NCI-H1105 treated with DMSO at 0.1 percent for 48 hours (cell line): ENCODE measurements at regions not wholly inside any gene's neighbourhood (a gene's known extent, or its start where the extent isn't known, plus 50 kb on each side); places are given as distances from the start of the nearest gene placed in this dataset.

Experiments
- DNase-seq: peaks from one replicate; lab custom pipeline; 2025; lab: John Stamatoyannopoulos, UW

DNA sequence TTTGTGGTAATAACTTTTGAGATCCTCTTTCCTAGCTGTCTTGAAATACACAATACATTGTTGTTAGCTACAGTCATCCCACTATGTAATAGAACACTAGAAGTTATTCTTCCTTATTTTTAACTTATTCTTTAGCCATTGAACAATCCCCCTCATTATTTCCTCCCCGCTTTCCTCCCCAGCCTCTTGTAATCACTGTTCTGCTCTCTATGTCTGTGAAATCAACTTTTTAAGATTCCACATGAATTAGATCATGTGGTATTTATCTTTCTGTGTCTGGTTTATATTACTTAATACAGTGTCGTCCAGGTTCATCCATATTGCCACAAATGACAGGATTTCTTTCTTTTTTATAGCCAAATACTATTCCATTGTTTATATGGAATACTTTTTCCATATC, 72.9 kb downstream of the SLC10A2 start:
- DNase-seq: no peak

DNA sequence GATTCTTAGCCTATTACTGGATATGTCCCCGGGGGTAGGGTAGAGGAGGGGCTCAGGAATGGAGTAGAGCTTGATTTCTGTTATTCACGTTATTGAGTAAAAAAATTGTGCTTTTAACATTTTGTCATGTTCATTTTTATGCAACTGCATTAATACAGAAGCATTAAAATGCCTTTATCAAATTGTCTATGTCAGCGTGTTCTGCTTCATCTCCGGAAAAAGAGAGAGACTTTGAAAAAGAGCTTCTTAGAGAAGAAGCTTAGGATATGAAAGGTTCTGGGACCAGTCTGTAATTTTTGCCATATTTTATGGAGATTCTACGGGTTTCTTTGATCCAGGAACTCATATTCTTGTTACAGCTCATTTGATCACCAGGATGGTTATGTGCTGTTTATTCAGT, 82.0 kb downstream of the SLC10A2 start:
- DNase-seq: no peak

DNA sequence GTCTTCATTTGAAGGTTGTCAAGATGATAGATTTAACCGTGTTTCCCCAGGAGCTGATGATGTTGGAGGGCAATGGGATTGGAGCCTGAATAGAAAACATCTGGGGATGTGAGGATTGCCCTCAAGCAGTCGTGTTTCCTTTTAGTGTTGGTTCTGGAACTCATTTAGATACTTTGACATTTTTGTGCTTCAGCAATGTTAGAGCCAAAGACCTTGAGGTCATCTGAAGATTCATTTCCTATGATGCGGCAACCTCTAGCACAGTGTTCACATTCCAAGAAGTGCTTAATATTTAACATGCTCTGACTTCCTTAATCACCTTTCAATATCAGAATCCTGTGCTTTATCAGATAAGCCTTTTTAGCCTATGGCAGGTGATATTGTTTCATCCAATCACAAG, 82.7 kb downstream of the SLC10A2 start:
- no peak for DNase-seq

- no peak for DNase-seq
These were observed 85.8 kb downstream of the SLC10A2 start for GRCh38 chr13:102980331-102980982.

GRCh38 chr13:102978168-102978567, 88.0 kb downstream of the SLC10A2 start:
- DNase-seq: no peak

GRCh38 chr13:102977471-102977870, 88.7 kb downstream of the SLC10A2 start:
- no peak for DNase-seq

DNA sequence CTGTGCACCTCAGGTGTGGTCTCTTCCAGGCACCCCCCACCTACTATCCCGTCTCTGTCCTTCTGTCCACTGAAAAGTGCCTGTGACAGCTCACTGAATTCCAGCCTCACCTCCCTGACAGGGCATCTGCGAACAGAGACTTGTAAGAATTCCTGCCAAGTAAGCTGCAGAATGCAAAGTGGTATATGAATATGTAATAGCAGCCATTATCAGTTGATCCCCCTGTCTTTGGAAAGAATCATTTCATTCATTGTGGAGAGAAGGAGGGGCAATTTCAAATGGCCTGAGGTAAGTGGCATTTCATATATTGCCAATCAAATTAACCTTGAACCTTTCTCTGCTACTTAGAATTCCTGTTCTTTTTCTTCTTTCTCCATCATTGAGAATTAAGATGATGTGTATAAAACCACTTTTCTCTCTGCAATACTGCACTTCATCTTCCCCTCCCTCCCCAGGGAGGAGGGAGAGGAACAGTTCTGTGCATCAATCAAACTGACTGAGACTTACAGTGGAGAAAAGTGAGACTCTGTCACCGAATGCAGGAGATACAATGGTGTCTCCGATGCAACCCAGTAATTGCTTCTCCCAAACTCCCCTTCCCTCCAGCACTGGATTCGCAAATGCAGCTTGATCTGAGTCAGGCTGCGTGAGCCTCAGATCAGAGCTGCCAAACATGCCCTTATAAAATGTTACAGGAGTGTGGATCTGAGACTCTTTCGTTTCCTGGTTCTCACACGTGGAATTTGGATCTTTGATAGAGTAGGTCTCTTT, 91.7 kb downstream of the SLC10A2 start:
- no peak for DNase-seq

DNA sequence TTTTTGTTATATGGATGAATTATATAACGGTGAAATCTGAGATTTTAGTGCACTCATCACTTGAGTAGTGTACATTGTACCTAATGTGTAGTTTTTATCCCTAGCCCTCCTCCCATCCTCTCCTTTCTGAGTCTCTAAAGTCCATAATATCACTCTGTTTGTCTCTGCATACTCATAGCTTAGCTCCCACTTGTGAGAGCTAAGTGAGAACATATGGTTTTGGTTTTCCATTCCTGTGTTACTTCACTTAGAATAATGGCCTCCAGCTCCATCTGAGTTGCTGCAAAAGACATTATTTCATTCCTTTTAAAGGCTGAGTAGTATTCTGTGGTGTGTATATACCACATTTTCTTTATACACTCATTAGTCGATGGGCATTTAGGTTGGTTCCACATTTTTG, 94.0 kb downstream of the SLC10A2 start:
- DNase-seq: no peak

DNA sequence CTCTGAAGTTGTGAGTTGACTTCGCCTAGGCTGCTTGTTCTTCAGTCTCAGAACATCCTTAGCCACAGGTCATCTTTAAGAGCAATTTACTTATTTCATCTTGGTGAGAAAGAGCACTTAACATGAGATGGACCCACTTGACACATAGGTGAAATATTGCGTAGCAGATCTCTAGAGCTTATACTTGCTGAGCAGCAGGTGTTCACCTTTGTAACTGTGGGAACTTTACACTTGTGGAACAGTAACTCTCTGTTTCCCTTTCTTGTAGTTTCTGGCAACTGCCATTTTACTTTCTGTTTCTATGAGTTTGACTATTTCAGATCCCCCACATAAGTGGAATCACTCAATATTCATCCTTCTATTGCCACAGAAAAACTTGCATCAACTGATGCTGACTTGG, 95.7 kb downstream of the SLC10A2 start:
- DNase-seq: no peak

DNA sequence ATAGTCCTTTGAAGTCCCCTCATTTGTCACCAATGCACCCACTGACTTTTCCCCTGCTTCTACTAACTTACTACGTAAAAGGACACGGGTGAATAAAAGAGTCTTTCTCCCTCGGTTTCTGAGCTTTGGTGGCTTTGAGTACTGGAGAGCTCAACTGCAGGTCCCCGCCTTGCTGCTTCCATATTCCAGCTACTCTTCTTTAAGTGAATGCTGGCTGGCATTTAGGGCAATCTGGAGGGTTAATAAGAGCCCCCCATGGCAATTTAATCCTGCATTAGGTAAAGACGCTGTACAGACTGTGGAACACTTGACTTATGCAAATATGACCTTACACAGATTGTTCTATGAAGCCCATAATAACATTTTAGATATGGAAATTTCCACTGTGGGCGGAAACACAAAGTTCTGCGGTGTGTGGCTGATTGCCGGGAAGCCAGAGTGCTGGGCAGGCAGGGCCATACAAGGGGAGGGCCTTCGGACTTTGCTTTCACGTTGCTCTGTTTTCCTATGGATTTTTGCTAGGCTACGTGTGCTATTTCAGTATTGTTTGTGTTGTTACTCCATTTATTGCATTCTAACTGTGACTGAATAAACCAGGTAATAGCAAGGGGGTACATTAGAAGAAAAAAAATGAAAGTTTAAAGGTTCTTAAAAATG, 97.5 kb downstream of the SLC10A2 start:
- no peak for DNase-seq

DNA sequence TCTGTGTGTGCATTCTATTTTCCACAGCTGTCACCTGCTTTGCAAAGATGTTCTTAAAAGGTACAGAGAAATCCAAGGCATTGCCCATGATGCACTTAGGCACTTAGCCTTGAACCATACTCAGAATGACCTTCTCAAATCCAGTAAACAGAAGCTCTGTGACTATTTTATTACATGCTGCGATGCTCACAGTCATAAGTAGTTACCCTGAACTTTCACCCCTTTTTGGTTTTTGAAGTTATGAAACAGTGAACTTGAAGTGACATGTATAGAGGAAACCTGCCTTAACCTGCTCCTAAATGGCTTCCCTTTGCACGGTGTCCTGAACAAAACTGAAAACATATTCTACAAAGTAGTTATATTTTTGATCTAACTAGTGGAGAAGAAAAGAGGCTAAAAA, 100.4 kb downstream of the SLC10A2 start:
- no peak for DNase-seq

DNA sequence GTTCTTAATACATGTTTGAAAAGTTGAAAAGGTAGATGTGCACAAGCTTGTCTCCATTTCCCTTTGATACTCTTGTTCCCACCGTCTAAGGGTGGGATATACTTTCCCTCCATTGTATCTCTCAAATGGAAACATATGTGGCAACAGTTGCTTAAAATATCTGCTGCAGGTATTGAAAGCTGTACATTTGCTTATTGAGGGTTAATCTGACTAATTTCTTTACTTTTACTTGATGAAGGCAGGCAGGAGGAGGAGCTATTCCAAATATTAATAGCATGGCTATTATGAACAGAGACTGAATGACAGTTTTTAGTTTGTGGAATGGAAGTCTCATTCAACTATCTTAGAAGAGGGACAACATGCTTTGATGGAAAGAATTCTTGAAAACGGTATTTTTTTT, 103.8 kb downstream of the SLC10A2 start:
- no peak for DNase-seq

- no peak for DNase-seq
These were observed 105.3 kb downstream of the SLC10A2 start for GRCh38 chr13:102960959-102961358.

GRCh38 chr13:102956449-102956848, 109.8 kb downstream of the SLC10A2 start:
- no peak for DNase-seq

GRCh38 chr13:102954350-102954749, 108.5 kb downstream of the ERCC5 start:
- no peak for DNase-seq

DNA sequence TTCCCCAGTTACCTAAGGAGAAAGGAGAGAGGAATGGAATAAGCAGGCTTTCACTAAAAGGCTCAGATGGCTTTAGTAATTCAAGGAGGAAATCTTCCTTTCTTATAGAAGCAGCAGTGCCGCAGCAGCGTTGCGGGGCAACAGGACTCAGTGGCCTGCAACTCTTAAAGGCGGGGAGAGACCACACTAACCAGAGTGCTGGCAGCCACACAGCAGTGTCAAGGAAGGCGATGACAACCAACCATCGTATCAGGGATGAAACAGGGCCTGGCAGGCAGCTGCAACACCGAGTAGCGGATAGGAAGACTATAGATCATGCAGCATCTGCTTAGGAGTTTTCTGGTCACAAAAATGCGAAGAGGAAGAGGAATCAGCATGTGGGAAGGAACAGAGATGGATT, 106.0 kb downstream of the ERCC5 start:
- DNase-seq: no peak

DNA sequence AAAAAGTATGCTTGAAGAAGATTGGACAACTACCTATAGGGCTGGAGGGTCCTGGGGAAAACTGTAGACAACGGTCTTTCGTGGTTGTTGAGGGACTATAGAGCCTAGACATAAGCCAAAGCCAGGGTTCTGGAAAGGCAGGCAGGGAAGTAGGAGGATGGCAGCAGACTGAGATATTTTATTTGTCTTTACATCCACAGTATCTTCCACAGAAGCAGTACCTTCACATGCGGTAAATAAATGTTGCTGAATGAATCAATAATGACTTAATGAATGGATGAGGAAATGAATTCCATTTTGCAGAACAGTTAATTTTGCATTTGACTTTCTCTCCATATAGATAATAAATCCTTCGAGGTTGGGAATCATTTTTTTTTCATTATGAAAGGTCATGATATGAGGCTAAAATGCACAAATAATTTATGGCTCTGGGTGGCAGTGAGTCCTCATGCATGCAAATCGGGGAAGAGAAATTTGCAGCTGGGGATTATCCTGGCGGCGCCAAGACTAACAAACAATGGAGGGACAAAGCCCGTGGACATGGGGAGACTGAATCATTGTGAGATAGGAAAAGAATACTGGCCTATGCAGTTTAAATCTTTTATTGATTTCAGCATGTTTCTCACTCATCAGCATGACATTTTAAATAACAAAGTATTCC, 102.0 kb downstream of the ERCC5 start:
- peak; percentile 52 for DNase-seq

- DNase-seq: no peak
These were observed 100.1 kb downstream of the ERCC5 start for GRCh38 chr13:102945886-102946285.

GRCh38 chr13:102945324-102945815, 99.5 kb downstream of the ERCC5 start:
- DNase-seq: peak; percentile 89

- DNase-seq: no peak
These were observed 99.0 kb downstream of the ERCC5 start for GRCh38 chr13:102944821-102945220.

- no peak for DNase-seq
These were observed 94.9 kb downstream of the ERCC5 start for GRCh38 chr13:102940770-102941169.

- DNase-seq: no peak
These were observed 94.3 kb downstream of the ERCC5 start for GRCh38 chr13:102940143-102940542.

GRCh38 chr13:102935896-102936321, 90.1 kb downstream of the ERCC5 start:
- no peak for DNase-seq
